ENCODE measurements at regions not wholly inside any gene's neighbourhood (a gene's known extent, or its start where the extent isn't known, plus 50 kb on each side); places are given as distances from the start of the nearest gene placed in this dataset.

- TF ChIP-seq CTCF (IDR thresholded peaks at IDR 0.05), result no peak
- no peaks in the 10 kb centered on the region for H3K79me2 ChIP-seq
- H3K27me3 ChIP-seq (ENCODE audit: control insufficient read depth, insufficient read depth, low read length), result peaks cover 3% of the 10 kb centered on the region
- H3K9ac ChIP-seq, result no peak overlapping the region
- H3K36me3 ChIP-seq (ENCODE audit: control insufficient read depth, insufficient read depth, low read length), result no peaks in the 10 kb centered on the region
- no peaks in the 10 kb centered on the region for H3K4me1 ChIP-seq
- H3K4me3 ChIP-seq (ENCODE audit: low read depth, low read length), result no peak overlapping the region
- H3K9me3 ChIP-seq (ENCODE audit: control insufficient read depth, low read length), result no peaks in the 10 kb centered on the region
- H2AFZ ChIP-seq, result no peak overlapping the region
- H3K27ac ChIP-seq, result no peak overlapping the region
- H3K4me2 ChIP-seq (ENCODE audit: low read length), result no peak overlapping the region
Observed at GRCh38 chr14:76580967-76581366, 180.3 kb upstream of the VASH1 start.

- Histone ChIP-seq H3K4me3 (ENCODE audit: low read depth, low read length) (no peak overlapping the region), H3K27ac (no peak overlapping the region), H3K4me2 (ENCODE audit: low read length) (no peak overlapping the region), H2AFZ (no peak overlapping the region), H3K4me1 (no peaks in the 10 kb centered on the region), H3K79me2 (no peaks in the 10 kb centered on the region), H3K36me3 (ENCODE audit: control insufficient read depth, insufficient read depth, low read length) (no peaks in the 10 kb centered on the region), H3K9ac (no peak overlapping the region), H3K9me3 (ENCODE audit: control insufficient read depth, low read length) (no peaks in the 10 kb centered on the region), H3K27me3 (ENCODE audit: control insufficient read depth, insufficient read depth, low read length) (peaks cover under 1% of the 10 kb centered on the region)
- TF ChIP-seq CTCF (IDR thresholded peaks at IDR 0.05), result no peak
Observed at GRCh38 chr14:76581592-76581991, 179.7 kb upstream of the VASH1 start.

GRCh38 chr14:76582447-76582846, 178.8 kb upstream of the VASH1 start:
- H3K9ac ChIP-seq, result no peak overlapping the region

GRCh38 chr14:76583174-76583573, 178.1 kb upstream of the VASH1 start:
- TF ChIP-seq CTCF (IDR thresholded peaks at IDR 0.05), result no peak
- Histone ChIP-seq H3K79me2 (no peaks in the 10 kb centered on the region), H3K4me1 (no peaks in the 10 kb centered on the region), H3K4me2 (ENCODE audit: low read length) (no peak overlapping the region), H3K4me3 (ENCODE audit: low read depth, low read length) (no peak overlapping the region), H3K9me3 (ENCODE audit: control insufficient read depth, low read length) (no peaks in the 10 kb centered on the region), H3K36me3 (ENCODE audit: control insufficient read depth, insufficient read depth, low read length) (no peaks in the 10 kb centered on the region), H3K27me3 (ENCODE audit: control insufficient read depth, insufficient read depth, low read length) (no peaks in the 10 kb centered on the region), H3K27ac (no peak overlapping the region), H3K9ac (no peak overlapping the region), H2AFZ (no peak overlapping the region)

More at GRCh38 chr14:76582447-76582846, 178.8 kb upstream of the VASH1 start:
- Histone ChIP-seq H3K4me3 (ENCODE audit: low read depth, low read length) (no peak overlapping the region), H3K36me3 (ENCODE audit: control insufficient read depth, insufficient read depth, low read length) (no peaks in the 10 kb centered on the region), H3K27me3 (ENCODE audit: control insufficient read depth, insufficient read depth, low read length) (no peaks in the 10 kb centered on the region), H3K79me2 (no peaks in the 10 kb centered on the region), H3K4me2 (ENCODE audit: low read length) (no peak overlapping the region), H3K27ac (no peak overlapping the region), H2AFZ (no peak overlapping the region), H3K4me1 (no peaks in the 10 kb centered on the region), H3K9me3 (ENCODE audit: control insufficient read depth, low read length) (no peaks in the 10 kb centered on the region)
- no peak for TF ChIP-seq CTCF (IDR thresholded peaks at IDR 0.05)

GRCh38 chr14:76583805-76584204, 177.5 kb upstream of the VASH1 start:
- H3K27ac ChIP-seq, result no peak overlapping the region
- H2AFZ ChIP-seq, result no peak overlapping the region
- H3K4me2 ChIP-seq (ENCODE audit: low read length), result no peak overlapping the region
- H3K79me2 ChIP-seq, result no peaks in the 10 kb centered on the region
- H3K9ac ChIP-seq, result no peak overlapping the region
- no peaks in the 10 kb centered on the region for H3K4me1 ChIP-seq
- no peaks in the 10 kb centered on the region for H3K27me3 ChIP-seq (ENCODE audit: control insufficient read depth, insufficient read depth, low read length)
- H3K9me3 ChIP-seq (ENCODE audit: control insufficient read depth, low read length), result no peaks in the 10 kb centered on the region
- H3K4me3 ChIP-seq (ENCODE audit: low read depth, low read length), result no peak overlapping the region
- no peaks in the 10 kb centered on the region for H3K36me3 ChIP-seq (ENCODE audit: control insufficient read depth, insufficient read depth, low read length)
- TF ChIP-seq CTCF (IDR thresholded peaks at IDR 0.05), result no peak

Data from parathyroid adenoma (tissue), 2 donors.